ENCODE measurements at regions not wholly inside any gene's neighbourhood (a gene's known extent, or its start where the extent isn't known, plus 50 kb on each side); places are given as distances from the start of the nearest gene placed in this dataset.

DNA sequence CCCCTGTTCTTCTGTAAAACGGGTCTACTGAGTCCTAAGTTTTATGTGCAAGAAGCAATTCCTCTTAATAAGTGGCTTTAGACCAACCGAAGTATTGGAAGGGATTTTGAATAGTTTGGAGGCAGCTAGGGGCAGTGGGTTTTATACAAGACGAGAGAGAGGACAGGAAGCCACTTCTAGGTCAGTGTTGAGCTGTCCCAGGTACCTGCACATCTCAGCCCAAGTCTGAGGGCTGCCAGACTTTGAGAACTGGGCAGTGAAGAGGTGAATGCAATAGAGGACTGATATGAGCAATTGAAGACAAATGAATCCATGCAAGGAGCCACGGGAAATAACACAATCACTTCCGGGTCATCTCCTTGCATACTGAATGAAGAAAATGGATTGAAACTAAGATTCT, 273.5 kb downstream of the KLF6 start:
- TF ChIP-seq, protein P1, sequence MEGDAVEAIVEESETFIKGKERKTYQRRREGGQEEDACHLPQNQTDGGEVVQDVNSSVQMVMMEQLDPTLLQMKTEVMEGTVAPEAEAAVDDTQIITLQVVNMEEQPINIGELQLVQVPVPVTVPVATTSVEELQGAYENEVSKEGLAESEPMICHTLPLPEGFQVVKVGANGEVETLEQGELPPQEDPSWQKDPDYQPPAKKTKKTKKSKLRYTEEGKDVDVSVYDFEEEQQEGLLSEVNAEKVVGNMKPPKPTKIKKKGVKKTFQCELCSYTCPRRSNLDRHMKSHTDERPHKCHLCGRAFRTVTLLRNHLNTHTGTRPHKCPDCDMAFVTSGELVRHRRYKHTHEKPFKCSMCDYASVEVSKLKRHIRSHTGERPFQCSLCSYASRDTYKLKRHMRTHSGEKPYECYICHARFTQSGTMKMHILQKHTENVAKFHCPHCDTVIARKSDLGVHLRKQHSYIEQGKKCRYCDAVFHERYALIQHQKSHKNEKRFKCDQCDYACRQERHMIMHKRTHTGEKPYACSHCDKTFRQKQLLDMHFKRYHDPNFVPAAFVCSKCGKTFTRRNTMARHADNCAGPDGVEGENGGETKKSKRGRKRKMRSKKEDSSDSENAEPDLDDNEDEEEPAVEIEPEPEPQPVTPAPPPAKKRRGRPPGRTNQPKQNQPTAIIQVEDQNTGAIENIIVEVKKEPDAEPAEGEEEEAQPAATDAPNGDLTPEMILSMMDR (IDR thresholded peaks at IDR 0.05): no peak
- TF ChIP-seq POLR2A (IDR thresholded peaks at IDR 0.05): no peak
